A673 (cell line): ENCODE measurements at regions not wholly inside any gene's neighbourhood (a gene's known extent, or its start where the extent isn't known, plus 50 kb on each side); places are given as distances from the start of the nearest gene placed in this dataset.

Experiments
- EZH2 ChIP-seq: fragments of 200-600 bp; sonication (generic); IDR thresholded peaks from 2 replicates; pipeline ENCODE4 v1.6.1; 2017; ENCODE audit warnings: borderline replicate concordance, low read depth, mild to moderate bottlenecking, mixed read lengths, antibody characterized with exemption, low read length; ENCODE audit not compliant: poor library complexity, severe bottlenecking
- TF ChIP-seq, protein P1 (sequence below): fragments of 300-800, 200-600 bp; sonication (generic); conservative IDR thresholded peaks from 2 replicates; pipeline ENCODE4 v1.5.1; 2017; ENCODE audit warnings: low read depth, mild to moderate bottlenecking, antibody characterized with exemption, low read length, moderate library complexity, mixed read lengths

DNA sequence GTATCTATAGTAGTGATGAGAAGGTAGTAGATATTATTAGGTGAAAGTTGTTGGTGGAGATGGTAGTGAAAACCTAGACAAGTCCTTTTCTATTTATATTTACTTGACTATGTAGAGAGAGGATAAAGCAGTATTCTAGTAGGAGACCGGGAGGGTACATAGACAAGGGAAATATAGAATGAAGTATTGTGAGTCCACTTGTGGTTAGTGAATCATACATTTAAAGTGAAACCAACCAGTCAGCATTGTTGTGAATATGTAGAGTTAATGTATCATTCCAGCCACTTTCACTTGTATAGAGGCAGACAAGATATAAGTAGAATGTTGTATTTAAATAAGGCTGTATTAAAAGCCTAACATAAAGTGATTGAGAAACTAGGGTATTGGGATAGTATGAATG lies 1711.3 kb upstream of the ACO1 start:
- TF ChIP-seq, protein P1, sequence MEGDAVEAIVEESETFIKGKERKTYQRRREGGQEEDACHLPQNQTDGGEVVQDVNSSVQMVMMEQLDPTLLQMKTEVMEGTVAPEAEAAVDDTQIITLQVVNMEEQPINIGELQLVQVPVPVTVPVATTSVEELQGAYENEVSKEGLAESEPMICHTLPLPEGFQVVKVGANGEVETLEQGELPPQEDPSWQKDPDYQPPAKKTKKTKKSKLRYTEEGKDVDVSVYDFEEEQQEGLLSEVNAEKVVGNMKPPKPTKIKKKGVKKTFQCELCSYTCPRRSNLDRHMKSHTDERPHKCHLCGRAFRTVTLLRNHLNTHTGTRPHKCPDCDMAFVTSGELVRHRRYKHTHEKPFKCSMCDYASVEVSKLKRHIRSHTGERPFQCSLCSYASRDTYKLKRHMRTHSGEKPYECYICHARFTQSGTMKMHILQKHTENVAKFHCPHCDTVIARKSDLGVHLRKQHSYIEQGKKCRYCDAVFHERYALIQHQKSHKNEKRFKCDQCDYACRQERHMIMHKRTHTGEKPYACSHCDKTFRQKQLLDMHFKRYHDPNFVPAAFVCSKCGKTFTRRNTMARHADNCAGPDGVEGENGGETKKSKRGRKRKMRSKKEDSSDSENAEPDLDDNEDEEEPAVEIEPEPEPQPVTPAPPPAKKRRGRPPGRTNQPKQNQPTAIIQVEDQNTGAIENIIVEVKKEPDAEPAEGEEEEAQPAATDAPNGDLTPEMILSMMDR, result no peak
- TF ChIP-seq EZH2, result no peak
